Brain microvascular endothelial cell (primary cell): ENCODE measurements at regions not wholly inside any gene's neighbourhood (a gene's known extent, or its start where the extent isn't known, plus 50 kb on each side); places are given as distances from the start of the nearest gene placed in this dataset.

Experiments
- DNase-seq: peaks from one replicate; pipeline ENCODE4 v3.0.0-alpha.2; 2020
- H3K27ac ChIP-seq: fragments of 250-450 bp; sonication (Bioruptor Pico); 2 replicates; pipeline ENCODE4 v1.5.1; 2020; ENCODE audit warnings: mild to moderate bottlenecking, moderate library complexity
- H3K27me3 ChIP-seq: fragments of 250-450 bp; sonication (Bioruptor Pico); replicated peaks from 2 replicates; pipeline ENCODE4 v1.5.1; 2020; ENCODE audit warnings: mild to moderate bottlenecking
- H3K36me3 ChIP-seq: fragments of 250-450 bp; sonication (Bioruptor Pico); replicated peaks from 2 replicates; pipeline ENCODE4 v1.5.1; 2020; ENCODE audit warnings: mild to moderate bottlenecking
- H3K4me3 ChIP-seq: 2 replicates; pipeline ENCODE4 v1.5.1; 2011; ENCODE audit warnings: low read depth, mild to moderate bottlenecking, control low read depth, low read length, moderate library complexity
- in situ Hi-C: cut with HindIII; loops from 2 replicates; pipeline ENCODE4 v1.10.0; 2017; ENCODE audit warnings: low sequenced_read_pairs, low pct_ligation_motif_present
- TF ChIP-seq, protein P1 (sequence below): IDR thresholded peaks from 2 replicates; pipeline ENCODE4 v1.5.1; 2011; ENCODE audit warnings: low read depth, mild to moderate bottlenecking, moderate library complexity, low read length, control low read depth, inconsistent platforms; ENCODE audit errors: missing control alignments

DNA sequence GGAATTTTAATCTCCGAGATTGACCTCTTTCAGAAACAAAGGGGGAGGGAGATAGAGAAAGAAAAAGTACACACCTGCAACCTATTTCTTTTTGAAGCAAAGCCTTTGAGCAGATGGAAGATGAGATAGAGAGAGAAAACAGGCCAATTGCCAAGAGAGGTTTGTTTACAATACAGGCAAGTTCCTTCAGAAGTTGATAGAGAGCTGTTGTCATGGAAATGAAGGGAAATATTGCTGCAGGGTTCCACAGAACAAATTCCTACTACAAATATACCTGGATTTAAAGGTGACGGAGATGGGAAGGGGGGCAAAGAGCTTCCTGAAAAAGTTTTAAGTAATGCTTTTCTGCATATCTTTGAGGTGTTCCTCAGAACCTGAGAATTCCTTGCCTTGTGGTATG lies 388.4 kb downstream of the NDFIP2 start:
- Histone ChIP-seq H3K36me3 (no peaks in the 10 kb centered on the region), H3K27me3 (no peaks in the 10 kb centered on the region), H3K4me3 (no peak overlapping the region), H3K27ac (no peak overlapping the region)
- TF ChIP-seq, protein P1, sequence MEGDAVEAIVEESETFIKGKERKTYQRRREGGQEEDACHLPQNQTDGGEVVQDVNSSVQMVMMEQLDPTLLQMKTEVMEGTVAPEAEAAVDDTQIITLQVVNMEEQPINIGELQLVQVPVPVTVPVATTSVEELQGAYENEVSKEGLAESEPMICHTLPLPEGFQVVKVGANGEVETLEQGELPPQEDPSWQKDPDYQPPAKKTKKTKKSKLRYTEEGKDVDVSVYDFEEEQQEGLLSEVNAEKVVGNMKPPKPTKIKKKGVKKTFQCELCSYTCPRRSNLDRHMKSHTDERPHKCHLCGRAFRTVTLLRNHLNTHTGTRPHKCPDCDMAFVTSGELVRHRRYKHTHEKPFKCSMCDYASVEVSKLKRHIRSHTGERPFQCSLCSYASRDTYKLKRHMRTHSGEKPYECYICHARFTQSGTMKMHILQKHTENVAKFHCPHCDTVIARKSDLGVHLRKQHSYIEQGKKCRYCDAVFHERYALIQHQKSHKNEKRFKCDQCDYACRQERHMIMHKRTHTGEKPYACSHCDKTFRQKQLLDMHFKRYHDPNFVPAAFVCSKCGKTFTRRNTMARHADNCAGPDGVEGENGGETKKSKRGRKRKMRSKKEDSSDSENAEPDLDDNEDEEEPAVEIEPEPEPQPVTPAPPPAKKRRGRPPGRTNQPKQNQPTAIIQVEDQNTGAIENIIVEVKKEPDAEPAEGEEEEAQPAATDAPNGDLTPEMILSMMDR, result no peak
- peak; percentile 12 for DNase-seq
- in situ Hi-C loops, result no loop called here

DNA sequence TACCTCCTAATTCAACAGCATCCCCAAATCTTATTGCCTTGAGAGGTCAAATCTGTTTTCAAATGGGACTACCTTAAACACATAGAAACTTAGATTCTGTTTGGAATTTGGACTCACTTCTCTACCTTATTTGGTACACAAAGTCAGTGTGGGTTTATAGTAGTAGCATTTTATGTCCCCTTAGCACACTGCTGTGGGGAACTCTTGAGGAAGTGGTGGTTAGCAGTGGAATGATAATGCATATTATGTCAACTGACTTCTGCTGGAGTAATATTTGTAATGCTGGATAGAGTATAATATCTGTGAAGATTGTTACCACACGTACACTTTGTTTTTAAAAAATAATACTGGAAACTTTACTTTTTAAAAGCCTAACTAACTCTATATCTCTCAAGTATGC lies 386.3 kb downstream of the NDFIP2 start:
- in situ Hi-C loops, result no loop called here
- Histone ChIP-seq H3K4me3 (no peak overlapping the region), H3K27me3 (no peaks in the 10 kb centered on the region), H3K27ac (no peak overlapping the region), H3K36me3 (no peaks in the 10 kb centered on the region)
- peak; percentile 7 for DNase-seq
- TF ChIP-seq, protein P1, result no peak

GRCh38 chr13:79866436-79866835 lies 385.5 kb downstream of the NDFIP2 start:
- Histone ChIP-seq H3K27ac (no peak overlapping the region), H3K4me3 (no peak overlapping the region), H3K27me3 (no peaks in the 10 kb centered on the region), H3K36me3 (no peaks in the 10 kb centered on the region)
- TF ChIP-seq, protein P1, result no peak
- DNase-seq, result no peak
- in situ Hi-C loops, result no loop called here

GRCh38 chr13:79862515-79862914 lies 381.6 kb downstream of the NDFIP2 start:
- H3K27ac ChIP-seq, result no peak overlapping the region
- TF ChIP-seq, protein P1, result no peak
- no peak for DNase-seq
- no peaks in the 10 kb centered on the region for H3K27me3 ChIP-seq
- H3K4me3 ChIP-seq, result no peak overlapping the region
- H3K36me3 ChIP-seq, result no peaks in the 10 kb centered on the region
- in situ Hi-C loops, result no loop called here

GRCh38 chr13:79861731-79862130 lies 380.8 kb downstream of the NDFIP2 start:
- Histone ChIP-seq H3K27me3 (no peaks in the 10 kb centered on the region), H3K27ac (no peak overlapping the region), H3K4me3 (no peak overlapping the region), H3K36me3 (no peaks in the 10 kb centered on the region)
- in situ Hi-C loops, result no loop called here
- TF ChIP-seq, protein P1, result no peak
- no peak for DNase-seq

GRCh38 chr13:79860791-79861190 lies 379.8 kb downstream of the NDFIP2 start:
- H3K27me3 ChIP-seq, result no peaks in the 10 kb centered on the region
- in situ Hi-C loops, result no loop called here
- DNase-seq, result no peak
- no peak overlapping the region for H3K27ac ChIP-seq
- TF ChIP-seq, protein P1, result no peak
- H3K36me3 ChIP-seq, result no peaks in the 10 kb centered on the region
- H3K4me3 ChIP-seq, result no peak overlapping the region
